GM18907 (cell line): ENCODE measurements at regions not wholly inside any gene's neighbourhood (a gene's known extent, or its start where the extent isn't known, plus 50 kb on each side); places are given as distances from the start of the nearest gene placed in this dataset.
A peak's percentile ranks its signal among the peaks of the same experiment; 100 is the strongest.
"Not testable (repeated sequence)": the region's sequence is repeated elsewhere in the genome, so short reads cannot be mapped to it uniquely, and the experiment has no call there.

ENCODE experiments used
- ATAC-seq: cut with Tn5 transposase; IDR thresholded peaks from one replicate; pipeline ENCODE4 v1.9.1; 2021; ENCODE audit warnings: mild to moderate bottlenecking, moderate library complexity; ENCODE audit not compliant: unreplicated experiment

DNA sequence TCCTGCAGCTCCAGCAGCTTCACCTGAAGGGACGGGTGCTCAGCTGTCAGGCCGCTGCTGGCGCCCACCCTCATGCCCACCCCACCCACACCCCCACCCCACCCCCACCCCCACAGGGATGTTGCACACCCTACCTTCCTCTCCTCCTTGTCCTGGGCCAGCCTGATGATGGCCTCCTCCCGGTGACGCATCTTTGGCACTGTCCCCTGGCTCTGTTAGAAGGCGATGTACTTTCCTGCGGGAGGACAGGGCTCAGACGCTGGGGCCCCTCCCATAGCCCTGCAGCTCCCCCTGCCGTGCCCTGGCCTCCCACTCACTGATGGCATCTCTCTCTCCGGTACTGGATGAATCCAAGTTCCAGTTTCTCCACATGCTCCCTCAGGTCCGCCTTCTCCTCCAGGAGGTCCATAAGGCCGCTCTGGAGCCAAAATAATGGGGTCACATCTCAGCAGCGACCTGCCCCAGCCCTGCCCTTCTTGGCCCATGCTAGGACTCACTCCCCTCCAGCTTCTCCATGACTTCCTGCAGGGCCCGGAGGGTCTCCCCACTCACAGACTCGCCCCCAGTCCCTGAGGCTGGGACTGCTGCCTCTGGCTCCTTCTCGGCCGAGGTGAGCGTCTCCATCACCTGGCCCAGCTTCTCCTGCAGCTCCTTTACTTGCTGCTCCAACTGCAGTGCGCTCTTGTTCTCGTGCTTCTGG, 55.2 kb downstream of the GOLGA8B start:
- ATAC-seq: not testable (repeated sequence)

- not testable (repeated sequence) for ATAC-seq
Observed at GRCh38 chr15:34527641-34528040, 55.8 kb downstream of the GOLGA8B start.

- not testable (repeated sequence) for ATAC-seq
Observed at GRCh38 chr15:34523849-34524248, 59.6 kb downstream of the GOLGA8B start.

DNA sequence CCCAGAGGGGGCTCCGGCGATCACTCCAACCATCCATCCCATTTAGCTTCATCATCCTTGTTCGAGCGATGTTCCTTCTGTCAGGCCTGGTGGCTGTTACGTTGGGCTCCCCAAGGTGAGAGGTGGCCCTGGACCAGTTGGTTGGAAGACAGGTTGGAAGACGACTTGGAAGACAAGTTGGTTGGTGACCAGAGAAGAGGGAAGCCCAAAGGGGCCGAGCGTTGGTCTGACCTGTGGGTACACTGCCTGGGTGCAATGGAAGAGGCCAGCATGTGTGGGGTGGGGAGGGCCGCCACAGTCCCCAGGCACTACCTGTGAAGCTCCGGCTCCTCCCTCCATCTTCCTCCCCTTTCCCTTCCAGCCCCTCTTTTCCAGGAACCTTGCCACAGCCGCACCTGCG, 60.9 kb downstream of the GOLGA8B start:
- ATAC-seq: not testable (repeated sequence)

DNA sequence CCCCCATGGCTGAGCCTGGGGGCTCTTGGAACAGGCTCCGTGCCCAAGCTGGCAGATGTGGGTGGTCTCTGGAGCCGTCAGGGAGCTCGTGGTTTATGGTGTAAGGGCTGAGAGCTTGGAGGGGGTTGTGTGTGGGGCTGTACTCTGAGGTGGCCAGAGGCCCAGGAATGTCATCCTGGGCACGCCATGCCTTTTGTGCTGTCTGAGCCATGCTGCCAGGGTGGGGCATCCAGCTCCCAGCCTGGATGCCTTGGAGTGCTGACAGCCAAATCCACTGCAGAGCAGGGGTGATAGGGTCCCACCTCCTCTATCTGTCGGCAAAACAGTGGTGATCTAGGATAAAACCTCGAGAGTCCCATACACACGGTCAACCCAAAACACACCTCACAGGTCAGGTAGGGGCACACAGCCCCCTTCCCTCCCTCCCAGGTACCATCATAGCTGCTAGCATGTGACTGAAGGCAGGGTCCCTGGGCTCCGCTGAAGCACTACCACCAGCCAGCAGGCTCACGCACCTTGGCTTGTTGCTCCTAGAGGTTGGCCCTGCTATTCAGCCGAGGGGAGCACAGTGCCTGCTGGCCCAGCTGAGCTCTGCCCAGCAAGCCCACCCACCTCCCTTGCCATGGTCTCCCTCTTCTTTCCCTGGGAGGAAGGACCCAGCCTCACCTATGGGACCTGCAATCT, 61.5 kb downstream of the GOLGA8B start:
- not testable (repeated sequence) for ATAC-seq

- ATAC-seq: no peak
Observed at GRCh38 chr15:34520566-34520965, 62.9 kb downstream of the GOLGA8B start.

GRCh38 chr15:34520010-34520409, 63.4 kb downstream of the GOLGA8B start:
- not testable (repeated sequence) for ATAC-seq

DNA sequence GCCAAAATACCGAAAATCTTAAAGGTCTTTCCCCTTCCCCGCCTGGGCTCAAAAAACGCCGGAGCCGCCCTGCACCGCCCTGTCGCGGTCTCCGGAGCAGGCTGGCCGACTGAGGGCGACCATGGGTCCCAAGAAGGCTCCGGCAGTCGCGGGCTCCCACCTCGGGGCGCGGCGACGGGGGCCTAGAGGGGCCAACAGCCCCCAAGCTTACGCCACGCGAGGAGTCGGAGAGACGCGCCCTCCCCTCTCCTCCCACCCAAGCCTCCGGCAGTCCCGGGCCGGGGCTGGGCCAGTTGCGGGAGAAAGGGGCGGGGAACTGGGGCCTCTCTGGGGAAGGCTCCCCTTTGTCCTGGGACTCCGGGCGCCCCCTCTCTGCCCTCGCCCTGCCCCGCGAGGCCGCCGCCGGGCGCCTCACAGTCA, 69.2 kb downstream of the GOLGA8B start:
- ATAC-seq: peak; percentile 64

- no peak for ATAC-seq
Observed at GRCh38 chr15:34512628-34513027, 70.8 kb downstream of the GOLGA8B start.

DNA sequence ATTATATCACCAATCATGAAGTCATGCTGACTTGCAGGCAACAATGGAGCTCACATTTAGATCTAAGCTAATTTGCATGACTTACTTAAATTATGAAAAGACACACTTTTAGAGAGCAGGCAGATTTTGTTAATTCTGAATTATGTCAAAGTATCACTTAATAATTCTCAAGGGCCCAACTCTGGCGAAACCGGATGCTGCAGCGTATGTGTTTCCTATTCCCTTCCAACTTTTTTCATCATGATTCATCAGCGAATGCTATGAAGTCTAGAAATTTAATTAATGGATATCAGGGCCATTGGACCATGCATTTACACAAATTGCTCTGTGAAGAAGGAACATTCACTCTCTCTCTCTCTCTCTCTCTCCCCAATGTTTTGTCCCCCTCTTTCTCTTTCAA, 63.5 kb upstream of the GOLGA8A start:
- ATAC-seq: no peak

DNA sequence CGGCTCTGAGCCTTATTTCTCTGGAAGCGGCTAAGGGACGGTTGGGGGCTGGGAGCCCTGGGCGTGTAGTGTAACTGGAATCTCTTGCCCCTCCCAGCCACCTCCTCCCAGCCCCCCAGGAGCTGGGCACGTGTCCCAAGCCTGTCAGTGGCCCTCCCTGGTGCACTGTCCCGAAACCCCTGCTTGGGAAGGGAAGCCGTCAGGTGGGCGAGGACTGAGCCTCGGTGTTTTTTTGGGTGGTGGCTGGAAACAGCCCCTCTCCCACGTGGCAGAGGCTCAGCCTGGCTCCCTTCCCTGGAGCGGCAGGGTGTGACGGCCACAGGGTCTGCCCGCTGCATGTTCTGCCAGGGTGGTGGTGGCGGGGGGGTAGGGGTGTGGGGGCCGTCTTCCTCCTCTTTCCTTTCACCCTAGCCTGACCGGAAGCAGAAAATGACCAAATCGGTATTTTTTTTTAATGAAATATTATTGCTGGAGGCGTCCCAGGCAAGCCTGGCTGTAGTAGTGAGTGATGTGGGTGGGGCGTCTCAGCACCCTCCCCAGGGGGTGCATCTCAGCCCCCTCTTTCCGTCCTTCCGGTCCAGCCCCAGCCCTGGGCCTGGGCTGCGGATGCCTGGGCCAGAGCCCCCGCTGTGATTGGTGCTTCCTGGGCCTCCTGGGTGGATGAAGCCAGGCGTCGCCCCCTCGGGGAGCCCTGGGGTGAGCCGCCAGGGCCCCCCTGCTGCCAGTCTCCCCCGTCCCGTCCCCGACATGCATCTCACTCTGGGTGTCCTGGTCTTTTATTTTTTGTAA, 58.8 kb upstream of the GOLGA8A start:
- no peak for ATAC-seq

GRCh38 chr15:34495707-34496106, 58.1 kb upstream of the GOLGA8A start:
- not testable (repeated sequence) for ATAC-seq

- ATAC-seq: no peak
Observed at GRCh38 chr15:34494084-34494399, 56.4 kb upstream of the GOLGA8A start.

DNA sequence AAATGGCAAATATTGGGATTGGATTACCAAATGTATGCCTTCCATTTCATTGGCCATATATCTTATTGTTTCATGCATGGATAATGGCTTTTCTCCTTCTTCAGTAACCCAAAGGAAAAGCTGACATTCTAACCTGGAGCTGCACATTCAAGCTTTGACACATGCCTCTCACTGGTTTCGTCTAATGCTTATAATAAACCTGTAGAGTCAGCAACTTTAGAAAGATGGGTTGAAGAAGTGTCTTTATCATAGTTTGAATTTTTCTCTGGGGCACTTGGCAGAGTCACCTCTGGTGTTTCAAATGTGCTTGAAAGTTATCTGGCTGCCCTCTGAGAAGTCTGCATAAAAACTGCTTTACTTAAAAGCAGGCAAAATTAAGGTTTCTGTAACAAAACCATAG, 55.4 kb upstream of the GOLGA8A start:
- no peak for ATAC-seq

GRCh38 chr15:34491488-34491887, 53.9 kb upstream of the GOLGA8A start:
- ATAC-seq: not testable (repeated sequence)

GRCh38 chr15:34490417-34491193, 53.0 kb upstream of the GOLGA8A start:
- ATAC-seq: no peak

GRCh38 chr15:34488973-34489959, 51.7 kb upstream of the GOLGA8A start:
- not testable (repeated sequence) for ATAC-seq
